ENCODE measurements at regions not wholly inside any gene's neighbourhood (a gene's known extent, or its start where the extent isn't known, plus 50 kb on each side); places are given as distances from the start of the nearest gene placed in this dataset.

DNA sequence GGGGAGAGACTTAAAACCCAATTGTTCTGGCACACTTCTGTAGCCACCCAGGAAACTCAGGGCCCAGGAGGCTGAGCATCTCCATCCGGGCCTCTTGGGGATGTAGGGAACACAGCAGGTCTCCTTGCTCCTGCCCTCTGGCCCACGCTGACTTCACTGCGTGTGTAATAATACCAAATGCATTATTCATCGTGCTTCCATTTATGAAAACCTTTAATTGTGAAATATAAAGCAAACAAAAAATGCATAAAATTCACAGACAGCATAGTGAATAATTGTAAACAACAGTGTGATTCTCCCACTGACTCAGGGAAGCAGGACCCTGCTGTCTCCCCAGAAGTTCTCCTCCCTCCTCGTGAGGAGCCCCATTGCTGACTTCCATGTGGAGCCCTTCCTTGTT is 70.3 kb upstream of the SHH start:
- TF ChIP-seq, protein P1, sequence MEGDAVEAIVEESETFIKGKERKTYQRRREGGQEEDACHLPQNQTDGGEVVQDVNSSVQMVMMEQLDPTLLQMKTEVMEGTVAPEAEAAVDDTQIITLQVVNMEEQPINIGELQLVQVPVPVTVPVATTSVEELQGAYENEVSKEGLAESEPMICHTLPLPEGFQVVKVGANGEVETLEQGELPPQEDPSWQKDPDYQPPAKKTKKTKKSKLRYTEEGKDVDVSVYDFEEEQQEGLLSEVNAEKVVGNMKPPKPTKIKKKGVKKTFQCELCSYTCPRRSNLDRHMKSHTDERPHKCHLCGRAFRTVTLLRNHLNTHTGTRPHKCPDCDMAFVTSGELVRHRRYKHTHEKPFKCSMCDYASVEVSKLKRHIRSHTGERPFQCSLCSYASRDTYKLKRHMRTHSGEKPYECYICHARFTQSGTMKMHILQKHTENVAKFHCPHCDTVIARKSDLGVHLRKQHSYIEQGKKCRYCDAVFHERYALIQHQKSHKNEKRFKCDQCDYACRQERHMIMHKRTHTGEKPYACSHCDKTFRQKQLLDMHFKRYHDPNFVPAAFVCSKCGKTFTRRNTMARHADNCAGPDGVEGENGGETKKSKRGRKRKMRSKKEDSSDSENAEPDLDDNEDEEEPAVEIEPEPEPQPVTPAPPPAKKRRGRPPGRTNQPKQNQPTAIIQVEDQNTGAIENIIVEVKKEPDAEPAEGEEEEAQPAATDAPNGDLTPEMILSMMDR (IDR thresholded peaks at IDR 0.05; ENCODE audit: low read depth, low read length, missing input control): no peak
- TF ChIP-seq RAD21 (IDR thresholded peaks at IDR 0.05) (no peak), NR2F2 (IDR thresholded peaks at IDR 0.05) (no peak)
